ENCODE measurements at regions not wholly inside any gene's neighbourhood (a gene's known extent, or its start where the extent isn't known, plus 50 kb on each side); places are given as distances from the start of the nearest gene placed in this dataset.
A peak's percentile ranks its signal among the peaks of the same experiment; 100 is the strongest.

DNA sequence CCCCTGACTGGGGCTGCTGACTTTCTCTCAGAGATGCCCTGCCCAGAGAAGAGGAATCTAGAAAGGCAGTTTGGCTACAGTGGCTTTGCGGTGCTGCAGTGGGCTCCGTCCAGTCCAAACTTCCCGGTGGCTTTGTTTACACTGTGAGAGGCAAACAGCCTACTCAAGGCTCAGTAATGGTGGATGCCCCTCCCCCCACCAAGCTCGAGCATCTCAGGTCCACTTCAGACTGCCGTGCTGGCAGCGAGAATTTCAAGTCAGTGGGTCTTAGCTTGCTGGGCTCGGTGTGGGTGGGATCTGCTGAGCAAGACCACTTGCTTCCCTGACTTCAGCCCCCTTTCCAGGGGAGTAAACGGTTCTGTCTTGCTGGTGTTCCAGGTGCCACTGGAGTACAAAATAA lies 734.5 kb upstream of the LRRN3 start:
- DNase-seq (no peak), ATAC-seq (ENCODE audit: low read depth) (no peak)
- Histone ChIP-seq H3K4me3 (ENCODE audit: insufficient read depth, low read depth, low read length) (no peak overlapping the region), H2BK120ac (ENCODE audit: low read depth, low read length) (no peak overlapping the region), H3K56ac (ENCODE audit: extremely low read depth, insufficient read depth, low read length) (no peak overlapping the region), H3K9ac (ENCODE audit: low read depth, low read length) (no peak overlapping the region), H2BK20ac (ENCODE audit: low read depth, low read length) (no peak overlapping the region; the same call in 1 of the 2 replicates), H4K20me1 (ENCODE audit: insufficient read depth, low read length) (no peaks in the 10 kb centered on the region), H3K18ac (ENCODE audit: low read depth, low read length) (no peak overlapping the region), H3K4me1 (ENCODE audit: control insufficient read depth, insufficient read depth, low read length) (peaks cover 2% of the 10 kb centered on the region; the same call in 1 of the 2 replicates), H3K4me2 (ENCODE audit: low read depth, low read length) (no peak overlapping the region), H2BK5ac (ENCODE audit: low read depth, low read length, poor library complexity, severe bottlenecking) (no peak overlapping the region), H3K27ac (ENCODE audit: insufficient read depth, low read length) (no peak overlapping the region), H3K36me3 (ENCODE audit: control insufficient read depth, insufficient read depth, low read length) (no peaks in the 10 kb centered on the region), H4K8ac (ENCODE audit: low read depth in 2 of 2, low read length in 2 of 2) (no peak overlapping the region), H4K5ac (ENCODE audit: low read depth, low read length) (no peak overlapping the region), H3K79me1 (ENCODE audit: low read depth in 1 of 2, low read length in 2 of 2) (no peaks in the 10 kb centered on the region), H2BK15ac (ENCODE audit: low read depth, low read length) (0 out of 3 replicates have a peak overlapping the region, but pooled peaks have one; percentile 70), H3K9me1 (ENCODE audit: insufficient read depth, low read length) (0 out of 2 replicates have a peak, but pooled peaks cover 2% of the 10 kb centered on the region), H3K14ac (replicated peaks; ENCODE audit: low read depth, low read length) (no peak overlapping the region), H2AFZ (replicated peaks; ENCODE audit: low read length, poor library complexity) (no peak overlapping the region), H2AK9ac (replicated peaks; ENCODE audit: low read depth, low read length, poor library complexity) (no peak overlapping the region), H3K23ac (ENCODE audit: low read depth, low read length) (no peak overlapping the region), H3K4ac (ENCODE audit: low read depth, low read length) (no peak overlapping the region), H2AK5ac (ENCODE audit: low read depth, low read length) (no peak overlapping the region; the same call in 1 of the 2 replicates), H4K91ac (ENCODE audit: insufficient read depth, low read depth, low read length) (no peak overlapping the region), H3K27me3 (ENCODE audit: control insufficient read depth, insufficient read depth, low read length) (no peaks in the 10 kb centered on the region), H3K9me3 (ENCODE audit: control insufficient read depth, insufficient read depth, low read length) (no peaks in the 10 kb centered on the region)
- CTCF ChIA-PET: no interaction called here
- POLR2A ChIA-PET (ENCODE audit: unreplicated experiment): no interaction called here
- intact Hi-C loops (cut with micrococcal nuclease) (no loop called here), in situ Hi-C loops (cut with MboI; ENCODE audit: low sequenced_read_pairs) (no loop called here), dilution Hi-C loops (cut with HindIII; ENCODE audit: low sequenced_read_pairs, unreplicated experiment) (no loop called here)
- BruUV-seq (replicated peaks): no TSS peak
- TF ChIP-seq CTCF (conservative IDR thresholded peaks at IDR 0.05; ENCODE audit: low read depth, low read length) (no peak), SMC3 (IDR thresholded peaks at IDR 0.05; ENCODE audit: low read depth, low read length) (no peak), MAFK (IDR thresholded peaks at IDR 0.05; ENCODE audit: low read depth, low read length) (no peak), POLR2A (IDR thresholded peaks at IDR 0.05; ENCODE audit: low read depth, low read length) (no peak), CEBPB (IDR thresholded peaks at IDR 0.05; ENCODE audit: low read depth, low read length) (no peak), RCOR1 (IDR thresholded peaks at IDR 0.05; ENCODE audit: insufficient replicate concordance, low read length) (no peak), BHLHE40 (IDR thresholded peaks at IDR 0.05; ENCODE audit: low read depth, low read length) (no peak), MXI1 (IDR thresholded peaks at IDR 0.05; ENCODE audit: borderline replicate concordance, low read depth, low read length) (no peak), MAZ (IDR thresholded peaks at IDR 0.05; ENCODE audit: borderline replicate concordance, low read depth, low read length) (no peak), RAD21 (IDR thresholded peaks at IDR 0.05; ENCODE audit: low read length) (no peak), ELK1 (IDR thresholded peaks at IDR 0.05; ENCODE audit: borderline replicate concordance, low read depth, low read length) (no peak), FOS (IDR thresholded peaks at IDR 0.05; ENCODE audit: low read depth, low read length) (no peak), CHD1 (IDR thresholded peaks at IDR 0.05; ENCODE audit: low read depth, low read length) (no peak), RFX5 (IDR thresholded peaks at IDR 0.05; ENCODE audit: low read depth, low read length) (no peak), NFE2L2 (IDR thresholded peaks at IDR 0.05; ENCODE audit: low read depth, low read length) (no peak)
- TF ChIP-seq, protein P1, sequence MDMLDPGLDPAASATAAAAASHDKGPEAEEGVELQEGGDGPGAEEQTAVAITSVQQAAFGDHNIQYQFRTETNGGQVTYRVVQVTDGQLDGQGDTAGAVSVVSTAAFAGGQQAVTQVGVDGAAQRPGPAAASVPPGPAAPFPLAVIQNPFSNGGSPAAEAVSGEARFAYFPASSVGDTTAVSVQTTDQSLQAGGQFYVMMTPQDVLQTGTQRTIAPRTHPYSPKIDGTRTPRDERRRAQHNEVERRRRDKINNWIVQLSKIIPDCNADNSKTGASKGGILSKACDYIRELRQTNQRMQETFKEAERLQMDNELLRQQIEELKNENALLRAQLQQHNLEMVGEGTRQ (IDR thresholded peaks at IDR 0.05; ENCODE audit: low read depth, low read length): no peak
- WGBS, 2 experiments (ENCODE audit: extremely low coverage in 2 of 2, insufficient read length in 1 of 2): no CpG with 5 or more reads among the region's 8 CpGs
